Dermis microvascular lymphatic vessel endothelial cell (primary cell): ENCODE measurements at regions not wholly inside any gene's neighbourhood (a gene's known extent, or its start where the extent isn't known, plus 50 kb on each side); places are given as distances from the start of the nearest gene placed in this dataset.

Experiments
- DNase-seq, 2 donors: peaks; one replicate each; pipeline versions ENCODE4 v3.0.0 to v3.0.0-alpha.2; 2010; ENCODE audit warnings: low read depth in 2 of 2

GRCh38 chr10:130895161-130895560 lies 416.4 kb downstream of the TCERG1L start:
- no peak for DNase-seq

GRCh38 chr10:130897815-130898214 lies 413.7 kb downstream of the TCERG1L start:
- DNase-seq = no peak

GRCh38 chr10:130898381-130898780 lies 413.1 kb downstream of the TCERG1L start:
- DNase-seq = no peak

GRCh38 chr10:130899856-130900255 lies 411.7 kb downstream of the TCERG1L start:
- DNase-seq = no peak

GRCh38 chr10:130900441-130901160 lies 410.9 kb downstream of the TCERG1L start:
- DNase-seq = no peak

- no peak for DNase-seq
Measured at GRCh38 chr10:130901311-130902165, 410.0 kb downstream of the TCERG1L start.

- DNase-seq = no peak
Measured at GRCh38 chr10:130902471-130902870, 409.1 kb downstream of the TCERG1L start.

GRCh38 chr10:130902929-130903328 lies 408.6 kb downstream of the TCERG1L start:
- no peak for DNase-seq

- no peak for DNase-seq
Measured at GRCh38 chr10:130904676-130905075, 406.8 kb downstream of the TCERG1L start.

GRCh38 chr10:130905386-130905785 lies 406.1 kb downstream of the TCERG1L start:
- DNase-seq = no peak

GRCh38 chr10:130905921-130906320 lies 405.6 kb downstream of the TCERG1L start:
- no peak for DNase-seq

- DNase-seq = no peak
Measured at GRCh38 chr10:130910848-130911247, 400.7 kb downstream of the TCERG1L start.

- DNase-seq = no peak
Measured at GRCh38 chr10:130913844-130914243, 397.7 kb downstream of the TCERG1L start.

GRCh38 chr10:130914367-130914766 lies 397.2 kb downstream of the TCERG1L start:
- no peak for DNase-seq

- DNase-seq = no peak
Measured at GRCh38 chr10:130915065-130915464, 396.5 kb downstream of the TCERG1L start.

- no peak for DNase-seq
Measured at GRCh38 chr10:130921461-130921860, 390.1 kb downstream of the TCERG1L start.

GRCh38 chr10:130921911-130922440 lies 389.5 kb downstream of the TCERG1L start:
- no peak for DNase-seq

- no peak for DNase-seq
Measured at GRCh38 chr10:130923596-130923995, 387.9 kb downstream of the TCERG1L start.

- DNase-seq = no peak
Measured at GRCh38 chr10:130924138-130924819, 387.2 kb downstream of the TCERG1L start.

GRCh38 chr10:130926442-130926841 lies 385.1 kb downstream of the TCERG1L start:
- no peak for DNase-seq

- no peak for DNase-seq
Measured at GRCh38 chr10:130927157-130927556, 384.4 kb downstream of the TCERG1L start.

- DNase-seq = no peak
Measured at GRCh38 chr10:130928306-130928705, 383.2 kb downstream of the TCERG1L start.
